OCI-LY7 (cell line): ENCODE measurements at regions not wholly inside any gene's neighbourhood (a gene's known extent, or its start where the extent isn't known, plus 50 kb on each side); places are given as distances from the start of the nearest gene placed in this dataset.

ENCODE experiments used
- BruUV-seq: library from RNA; stranded (reverse); fragments of 400-500 nt; replicated peaks from 2 replicates; lab custom pipeline; 2021; lab: Mats Ljungman, UMichigan
- CTCF ChIA-PET: fragments of 300-600 bp; sonication (Branson Sonifier 250); formaldehyde crosslinking; loops from one replicate; lab custom pipeline; 2022; ENCODE audit warnings: antibody characterized with exemption; ENCODE audit not compliant: unreplicated experiment; lab: Charles Lee
- POLR2A ChIA-PET: fragments of 300-600 bp; sonication (Branson Sonifier 250); formaldehyde crosslinking; loops from one replicate; lab custom pipeline; 2022; ENCODE audit warnings: antibody characterized with exemption; lab: Charles Lee
- DNase-seq: peaks from one replicate; pipeline ENCODE4 v3.0.0-alpha.2; 2015; ENCODE audit warnings: low spot score
- H2AFZ ChIP-seq: fragments of 200-600 bp; sonication (generic), shearing (Covaris generic); 2 replicates; pipeline ENCODE4 v1.6.1; 2014; ENCODE audit warnings: mild to moderate bottlenecking, antibody characterized with exemption, low read length, moderate library complexity
- H3K27ac ChIP-seq: fragments of 200-600 bp; sonication (generic); 2 replicates; pipeline ENCODE4 v1.5.1; 2014; ENCODE audit warnings: mixed run types, low read depth, mild to moderate bottlenecking, moderate library complexity, low read length, inconsistent platforms; ENCODE audit not compliant: poor library complexity, severe bottlenecking
- H3K36me3 ChIP-seq: fragments of 200-600 bp; sonication (generic); 2 replicates; pipeline ENCODE4 v1.6.1; 2014; ENCODE audit warnings: mild to moderate bottlenecking, antibody characterized with exemption, low read length, moderate library complexity, mixed read lengths; ENCODE audit not compliant: insufficient read depth
- H3K4me1 ChIP-seq: fragments of 200-600 bp; sonication (generic); 2 replicates; pipeline ENCODE4 v1.5.1; 2014; ENCODE audit warnings: mild to moderate bottlenecking, low read length; ENCODE audit not compliant: insufficient read depth, poor library complexity, severe bottlenecking
- H3K4me2 ChIP-seq: fragments of 200-600 bp; sonication (generic); 2 replicates; pipeline ENCODE4 v1.6.1; 2014; ENCODE audit warnings: mild to moderate bottlenecking, low read length
- H3K4me3 ChIP-seq: fragments of 200-600 bp; sonication (generic); 2 replicates; pipeline ENCODE4 v1.5.1; 2014; ENCODE audit warnings: mild to moderate bottlenecking, low read depth, low read length; ENCODE audit not compliant: poor library complexity, severe bottlenecking
- H3K79me2 ChIP-seq: fragments of 200-600 bp; sonication (generic); 2 replicates; pipeline ENCODE4 v1.6.1; 2016; ENCODE audit warnings: low read depth, mild to moderate bottlenecking, low read length, moderate library complexity, mixed read lengths; ENCODE audit not compliant: insufficient read depth
- H3K9me2 ChIP-seq: fragments of 200-600 bp; sonication (generic); 2 replicates; pipeline ENCODE4 v1.6.1; 2016; ENCODE audit warnings: mild to moderate bottlenecking, low read length, mixed read lengths; ENCODE audit not compliant: insufficient read depth
- H3K9me3 ChIP-seq: fragments of 200-600 bp; sonication (generic); 2 replicates; pipeline ENCODE4 v1.6.1; 2014; ENCODE audit warnings: mild to moderate bottlenecking, mixed run types, low read length, mixed read lengths
- H4K20me1 ChIP-seq: fragments of 200-600 bp; sonication (generic); 2 replicates; pipeline ENCODE4 v1.6.1; 2014; ENCODE audit warnings: mild to moderate bottlenecking, antibody characterized with exemption, low read length, moderate library complexity, mixed read lengths; ENCODE audit not compliant: insufficient read depth
- CTCF ChIP-seq: fragments of 200-600 bp; sonication (generic); conservative IDR thresholded peaks from 2 replicates; pipeline ENCODE4 v1.5.1; 2014; ENCODE audit warnings: mild to moderate bottlenecking, antibody characterized with exemption, low read length, moderate library complexity, mixed read lengths
- EZH2phosphoT487 ChIP-seq: fragments of 200-600 bp; sonication (generic); IDR thresholded peaks from 2 replicates; pipeline ENCODE4 v1.6.1; 2018; ENCODE audit warnings: low read depth, borderline replicate concordance, mild to moderate bottlenecking, mixed run types, antibody characterized with exemption, low read length, moderate library complexity, mixed read lengths
- intact Hi-C: fragments of 100-400 bp; cut with micrococcal nuclease; formaldehyde crosslinking; loops from one replicate; pipeline ENCODE4 v1.10.0; 2022; ENCODE audit not compliant: unreplicated experiment

- DNase-seq = no peak
- H3K4me2 ChIP-seq = no peak overlapping the region
- no peaks in the 10 kb centered on the region for H4K20me1 ChIP-seq
- no peaks in the 10 kb centered on the region for H3K9me2 ChIP-seq
- H3K4me3 ChIP-seq = no peak overlapping the region
- CTCF ChIA-PET = interaction anchor here (0.5 kb wide), 1 partner anchor 340 kb away, joined by 6 read pairs; no protein-coding TSS in a partner anchor
- BruUV-seq = no TSS peak
- intact Hi-C loops = no loop called here
- no peak overlapping the region for H3K27ac ChIP-seq
- H3K36me3 ChIP-seq = no peaks in the 10 kb centered on the region
- H3K4me1 ChIP-seq = no peaks in the 10 kb centered on the region
- H3K79me2 ChIP-seq = no peaks in the 10 kb centered on the region
- POLR2A ChIA-PET = no interaction called here
- TF ChIP-seq EZH2phosphoT487 (no peak), CTCF (no peak)
- 0 out of 2 replicates have a peak, but pooled peaks cover 5% of the 10 kb centered on the region for H3K9me3 ChIP-seq
- H2AFZ ChIP-seq = no peak overlapping the region
Measured at GRCh38 chr4:141534985-141535384, 101.4 kb upstream of the IL15 start.

- Histone ChIP-seq H3K79me2 (no peaks in the 10 kb centered on the region), H3K9me3 (0 out of 2 replicates have a peak, but pooled peaks cover 5% of the 10 kb centered on the region), H3K4me2 (no peak overlapping the region), H2AFZ (no peak overlapping the region), H3K36me3 (no peaks in the 10 kb centered on the region), H3K27ac (no peak overlapping the region), H3K4me3 (no peak overlapping the region), H3K4me1 (no peaks in the 10 kb centered on the region), H4K20me1 (no peaks in the 10 kb centered on the region), H3K9me2 (no peaks in the 10 kb centered on the region)
- DNase-seq = no peak
- intact Hi-C loops = no loop called here
- ChIA-PET CTCF (no interaction called here), POLR2A (no interaction called here)
- BruUV-seq = no TSS peak
- TF ChIP-seq CTCF (no peak), EZH2phosphoT487 (no peak)
Measured at GRCh38 chr4:141538001-141538400, 98.4 kb upstream of the IL15 start.

- H3K27ac ChIP-seq = no peak overlapping the region
- no peak overlapping the region for H3K4me3 ChIP-seq
- BruUV-seq = no TSS peak
- no peaks in the 10 kb centered on the region for H4K20me1 ChIP-seq
- TF ChIP-seq EZH2phosphoT487 (no peak), CTCF (no peak)
- DNase-seq = no peak
- intact Hi-C loops = no loop called here
- H3K36me3 ChIP-seq = no peaks in the 10 kb centered on the region
- no peak overlapping the region for H3K4me2 ChIP-seq
- H3K4me1 ChIP-seq = no peaks in the 10 kb centered on the region
- ChIA-PET POLR2A (interaction anchor here (0.7 kb wide), 2 partner anchors 159 to 1068 kb away, joined by 5 to 6 read pairs; no protein-coding TSS in a partner anchor), CTCF (no interaction called here)
- H3K9me3 ChIP-seq = 0 out of 2 replicates have a peak, but pooled peaks cover 5% of the 10 kb centered on the region
- no peaks in the 10 kb centered on the region for H3K79me2 ChIP-seq
- no peaks in the 10 kb centered on the region for H3K9me2 ChIP-seq
- no peak overlapping the region for H2AFZ ChIP-seq
Measured at GRCh38 chr4:141540643-141541042, 95.7 kb upstream of the IL15 start.
